ENCODE measurements at regions not wholly inside any gene's neighbourhood (a gene's known extent, or its start where the extent isn't known, plus 50 kb on each side); places are given as distances from the start of the nearest gene placed in this dataset.

DNA sequence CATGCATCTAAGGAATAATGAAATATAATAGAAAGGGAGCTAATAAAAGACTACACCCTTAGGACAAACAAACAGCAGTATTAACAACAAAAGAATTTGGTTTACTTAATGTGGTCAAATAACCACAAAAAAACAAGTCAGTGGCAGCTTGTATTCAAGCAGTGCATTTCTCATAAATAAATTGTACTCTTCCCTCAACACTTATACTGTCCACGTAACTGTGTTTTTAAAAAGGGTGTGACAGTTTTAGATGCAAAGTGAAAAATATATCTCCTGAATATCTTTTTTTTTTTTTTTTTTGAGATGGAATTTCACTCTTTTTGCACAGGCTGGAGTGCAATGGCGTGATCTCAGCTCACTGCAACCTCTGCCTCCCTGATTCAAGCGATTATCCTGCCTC is 698.2 kb upstream of the CADM2 start:
- DNase-seq (ENCODE audit: low spot score) = no peak
- TF ChIP-seq SP1 (IDR thresholded peaks at IDR 0.05) (no peak), NR2F2 (IDR thresholded peaks at IDR 0.05) (no peak), EGR1 (IDR thresholded peaks at IDR 0.05; ENCODE audit: low read depth in 2 of 2) (no peak), FOXA2 (IDR thresholded peaks at IDR 0.05) (no peak), FOXA1 (IDR thresholded peaks at IDR 0.05) (no peak), ZBTB33 (IDR thresholded peaks at IDR 0.05) (no peak), JUND (IDR thresholded peaks at IDR 0.05) (no peak), HNF4G (IDR thresholded peaks at IDR 0.05) (no peak), REST (IDR thresholded peaks at IDR 0.05) (no peak), YY1 (IDR thresholded peaks at IDR 0.05) (no peak)
- TF ChIP-seq, protein P1, sequence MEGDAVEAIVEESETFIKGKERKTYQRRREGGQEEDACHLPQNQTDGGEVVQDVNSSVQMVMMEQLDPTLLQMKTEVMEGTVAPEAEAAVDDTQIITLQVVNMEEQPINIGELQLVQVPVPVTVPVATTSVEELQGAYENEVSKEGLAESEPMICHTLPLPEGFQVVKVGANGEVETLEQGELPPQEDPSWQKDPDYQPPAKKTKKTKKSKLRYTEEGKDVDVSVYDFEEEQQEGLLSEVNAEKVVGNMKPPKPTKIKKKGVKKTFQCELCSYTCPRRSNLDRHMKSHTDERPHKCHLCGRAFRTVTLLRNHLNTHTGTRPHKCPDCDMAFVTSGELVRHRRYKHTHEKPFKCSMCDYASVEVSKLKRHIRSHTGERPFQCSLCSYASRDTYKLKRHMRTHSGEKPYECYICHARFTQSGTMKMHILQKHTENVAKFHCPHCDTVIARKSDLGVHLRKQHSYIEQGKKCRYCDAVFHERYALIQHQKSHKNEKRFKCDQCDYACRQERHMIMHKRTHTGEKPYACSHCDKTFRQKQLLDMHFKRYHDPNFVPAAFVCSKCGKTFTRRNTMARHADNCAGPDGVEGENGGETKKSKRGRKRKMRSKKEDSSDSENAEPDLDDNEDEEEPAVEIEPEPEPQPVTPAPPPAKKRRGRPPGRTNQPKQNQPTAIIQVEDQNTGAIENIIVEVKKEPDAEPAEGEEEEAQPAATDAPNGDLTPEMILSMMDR (IDR thresholded peaks at IDR 0.05; ENCODE audit: low read depth, low read length, missing input control) = no peak
- TF ChIP-seq, protein P2, sequence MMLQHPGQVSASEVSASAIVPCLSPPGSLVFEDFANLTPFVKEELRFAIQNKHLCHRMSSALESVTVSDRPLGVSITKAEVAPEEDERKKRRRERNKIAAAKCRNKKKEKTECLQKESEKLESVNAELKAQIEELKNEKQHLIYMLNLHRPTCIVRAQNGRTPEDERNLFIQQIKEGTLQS (IDR thresholded peaks at IDR 0.05) = no peak

GRCh38 chr3:84265768-84266167 is 693.0 kb upstream of the CADM2 start:
- no peaks in the 10 kb centered on the region for H3K36me3 ChIP-seq (ENCODE audit: control insufficient read depth in 4 of 4, insufficient read depth in 3 of 4, low read depth in 1 of 4, low read length in 3 of 4)
- H3K27me3 ChIP-seq (ENCODE audit: control insufficient read depth in 4 of 4, insufficient read depth in 4 of 4, low read length in 3 of 4) = no peaks in the 10 kb centered on the region
- TF ChIP-seq HNF4A (conservative IDR thresholded peaks at IDR 0.05) = no peak
- TF ChIP-seq GABPA (IDR thresholded peaks at IDR 0.05 in 1 of 2, conservative IDR thresholded peaks at IDR 0.05 in 1 of 2) = no peak
- no peak for TF ChIP-seq FOXA2 (IDR thresholded peaks at IDR 0.05)
- TF ChIP-seq NR2F2 (IDR thresholded peaks at IDR 0.05) = no peak
- no peak for TF ChIP-seq TAF1 (conservative IDR thresholded peaks at IDR 0.05)
- TF ChIP-seq HNF4G (IDR thresholded peaks at IDR 0.05) = no peak
- no peak for TF ChIP-seq MAX (IDR thresholded peaks at IDR 0.05)
- TF ChIP-seq JUND (IDR thresholded peaks at IDR 0.05) = no peak
- TF ChIP-seq EGR1 (IDR thresholded peaks at IDR 0.05; ENCODE audit: low read depth in 2 of 2) = no peak
- TF ChIP-seq, protein P1 (IDR thresholded peaks at IDR 0.05; ENCODE audit: low read depth, low read length, missing input control) = no peak
- H3K4me3 ChIP-seq (ENCODE audit: low read depth in 1 of 3, low read length in 3 of 3) = no peak overlapping the region
- H3K9me3 ChIP-seq (ENCODE audit: control insufficient read depth in 4 of 4, low read length in 3 of 4) = no peaks in the 10 kb centered on the region
- no peak for DNase-seq (ENCODE audit: low spot score)
- H3K4me1 ChIP-seq (ENCODE audit: control insufficient read depth in 4 of 4, insufficient read depth in 4 of 4, low read length in 3 of 4) = no peaks in the 10 kb centered on the region
- H3K27ac ChIP-seq (ENCODE audit: low read depth in 1 of 2, low read length in 2 of 2) = no peak overlapping the region
- H3K9ac ChIP-seq (ENCODE audit: low read depth in 1 of 2, low read length in 2 of 2) = no peak overlapping the region
- WGBS = 88% methylated on average over 4 of the region's 4 CpGs

More for the DNA sequence above, 698.2 kb upstream of the CADM2 start:
- Histone ChIP-seq H3K27ac (ENCODE audit: low read depth in 1 of 2, low read length in 2 of 2) (no peak overlapping the region), H3K9me3 (ENCODE audit: control insufficient read depth in 4 of 4, low read length in 3 of 4) (no peaks in the 10 kb centered on the region), H3K27me3 (ENCODE audit: control insufficient read depth in 4 of 4, insufficient read depth in 4 of 4, low read length in 3 of 4) (no peaks in the 10 kb centered on the region), H3K4me3 (ENCODE audit: low read depth in 1 of 3, low read length in 3 of 3) (no peak overlapping the region), H3K36me3 (ENCODE audit: control insufficient read depth in 4 of 4, insufficient read depth in 3 of 4, low read depth in 1 of 4, low read length in 3 of 4) (no peaks in the 10 kb centered on the region), H3K4me1 (ENCODE audit: control insufficient read depth in 4 of 4, insufficient read depth in 4 of 4, low read length in 3 of 4) (no peaks in the 10 kb centered on the region), H3K9ac (ENCODE audit: low read depth in 1 of 2, low read length in 2 of 2) (no peak overlapping the region)
- WGBS = 51% methylated on average over 3 of the region's 3 CpGs

Measured in liver (tissue), 8 donors.